ENCODE measurements at regions not wholly inside any gene's neighbourhood (a gene's known extent, or its start where the extent isn't known, plus 50 kb on each side); places are given as distances from the start of the nearest gene placed in this dataset.

- TF ChIP-seq ZNF354C (tag by site-specific recombination; IDR thresholded peaks at IDR 0.05; ENCODE audit: borderline replicate concordance, low read depth): no peak
- no peak for TF ChIP-seq SP2 (tag by site-specific recombination; IDR thresholded peaks at IDR 0.05)
- no peak for TF ChIP-seq ZNF10 (tag by site-specific recombination; IDR thresholded peaks at IDR 0.05)
- no peak for TF ChIP-seq ZBTB11 (tag by site-specific recombination; conservative IDR thresholded peaks at IDR 0.05; ENCODE audit: low read depth)
- TF ChIP-seq CTCF (tag by site-specific recombination; IDR thresholded peaks at IDR 0.05): no peak
- TF ChIP-seq KLF10 (tag by site-specific recombination; IDR thresholded peaks at IDR 0.05): no peak
Observed at GRCh38 chr3:161694682-161695564, 198.3 kb downstream of the OTOL1 start.
